GM19372 (cell line): ENCODE measurements at regions not wholly inside any gene's neighbourhood (a gene's known extent, or its start where the extent isn't known, plus 50 kb on each side); places are given as distances from the start of the nearest gene placed in this dataset.
"Not testable (repeated sequence)": the region's sequence is repeated elsewhere in the genome, so short reads cannot be mapped to it uniquely, and the experiment has no call there.

Experiments used
- ATAC-seq: cut with Tn5 transposase; IDR thresholded peaks from one replicate; pipeline ENCODE4 v1.9.1; 2021; ENCODE audit warnings: mild to moderate bottlenecking, low read depth, moderate library complexity; ENCODE audit not compliant: unreplicated experiment

GRCh38 chr5:91469517-91470165 is 86.5 kb upstream of the ARRDC3 start:
- no peak for ATAC-seq

- no peak for ATAC-seq
Observed at GRCh38 chr5:91468651-91469422, 85.7 kb upstream of the ARRDC3 start.

- no peak for ATAC-seq
Observed at GRCh38 chr5:91464886-91465646, 81.9 kb upstream of the ARRDC3 start.

- no peak for ATAC-seq
Observed at GRCh38 chr5:91457681-91458058, 74.6 kb upstream of the ARRDC3 start.

GRCh38 chr5:91456928-91457680 is 74.0 kb upstream of the ARRDC3 start:
- ATAC-seq, result no peak

- ATAC-seq, result no peak
Observed at GRCh38 chr5:91449083-91449482, 66.0 kb upstream of the ARRDC3 start.

- not testable (repeated sequence) for ATAC-seq
Observed at GRCh38 chr5:91448079-91448478, 65.0 kb upstream of the ARRDC3 start.

- ATAC-seq, result not testable (repeated sequence)
Observed at GRCh38 chr5:91446880-91447279, 63.8 kb upstream of the ARRDC3 start.

- no peak for ATAC-seq
Observed at GRCh38 chr5:91443761-91444467, 60.8 kb upstream of the ARRDC3 start.

- no peak for ATAC-seq
Observed at GRCh38 chr5:91443023-91443422, 59.9 kb upstream of the ARRDC3 start.

- no peak for ATAC-seq
Observed at GRCh38 chr5:91441082-91441481, 58.0 kb upstream of the ARRDC3 start.

GRCh38 chr5:91438871-91439270 is 55.8 kb upstream of the ARRDC3 start:
- ATAC-seq, result no peak

GRCh38 chr5:91436241-91436640 is 53.1 kb upstream of the ARRDC3 start:
- ATAC-seq, result no peak

- ATAC-seq, result peak; percentile 72
Observed at GRCh38 chr5:91434348-91434747, 51.2 kb upstream of the ARRDC3 start.

GRCh38 chr5:91433861-91434260 is 50.7 kb upstream of the ARRDC3 start:
- ATAC-seq, result no peak
